Heart right ventricle (tissue), 16 donors: ENCODE measurements at regions not wholly inside any gene's neighbourhood (a gene's known extent, or its start where the extent isn't known, plus 50 kb on each side); places are given as distances from the start of the nearest gene placed in this dataset.

Experiments used
- ATAC-seq, 8 donors: fragments of 200-7000 bp; cut with Tn5 transposase; one replicate each; pipeline ENCODE4 v1.9.1; 2020; ENCODE audit warnings: mild to moderate bottlenecking in 8 of 8, moderate library complexity in 8 of 8, moderate number of reproducible peaks in 1 of 8
- DNase-seq, 2 donors: peaks; one replicate each; pipeline ENCODE4 v3.0.0-alpha.2; 2020
- H3K27ac ChIP-seq, 10 donors: fragments of 200-600 bp; sonication (generic) in 2 of 10; one replicate each; pipeline versions ENCODE4 v1.5.0 to v1.8.0; 2020 to 2022; ENCODE audit warnings: mild to moderate bottlenecking in 3 of 10
- H3K27me3 ChIP-seq, 7 donors: fragments of 200-600 bp; one replicate each; pipeline ENCODE4 v1.8.0; 2021 to 2022; ENCODE audit warnings: mild to moderate bottlenecking in 2 of 7
- H3K36me3 ChIP-seq, 9 donors: fragments of 200-600 bp; sonication (generic) in 1 of 9; one replicate each; pipeline versions ENCODE4 v1.5.0 to v1.8.0; 2020 to 2022; ENCODE audit warnings: mild to moderate bottlenecking in 2 of 9
- H3K4me1 ChIP-seq, 9 donors: fragments of 200-600 bp; sonication (generic) in 1 of 9; one replicate each; pipeline versions ENCODE4 v1.5.0 to v1.8.0; 2020 to 2022; ENCODE audit warnings: mild to moderate bottlenecking in 4 of 9
- H3K4me3 ChIP-seq, 10 donors: fragments of 200-600 bp; sonication (generic) in 2 of 10; one replicate each; pipeline versions ENCODE4 v1.5.0 to v1.8.0; 2020 to 2022; ENCODE audit warnings: mild to moderate bottlenecking in 7 of 10, moderate library complexity in 2 of 10
- H3K9me3 ChIP-seq, 11 donors: fragments of 200-600 bp in 10 of 11; sonication (generic) in 2 of 11; one replicate each; pipeline versions ENCODE4 v1.5.0 to v1.8.0; 2013 to 2022; ENCODE audit warnings: mild to moderate bottlenecking in 2 of 11, control low read depth in 1 of 11, moderate library complexity in 1 of 11
- CTCF ChIP-seq, 9 donors: fragments of 200-600 bp; sonication (generic) in 2 of 9; IDR thresholded peaks; one replicate each; pipeline versions ENCODE4 v1.5.0 to v1.8.0; 2021 to 2022; ENCODE audit warnings: antibody characterized with exemption in 9 of 9, mild to moderate bottlenecking in 5 of 9, moderate library complexity in 1 of 9
- WGBS, 2 donors: extraction: QIAGEN DNeasy Blood & Tissue Kit; methylation state at CpG; one replicate each; pipeline ENCODE4 v1.1.7; 2013; ENCODE audit warnings: inconsistent platforms in 1 of 2; 5-methylcytosine and 5-hydroxymethylcytosine counted together
- intact Hi-C, 10 donors: fragments of 100-400 bp; cut with DNase I; formaldehyde crosslinking; loops; one replicate each; pipeline versions ENCODE4 v1.11.1 to v1.14.2; 2022
- donor health status: Arrhythmogenic right ventricular cardiomyopathy.
- donor health status: ischemic (EF 13 %, LVEDD 7.1; RV severe dilation, severe dysfunction).
- donor health status: healthy with polysubstance abuse.
- donor health status: DM: no; HTN: yes; CAD: no.
- donor health status: DM: no; HTN: no; CAD: no.
- donor health status: ischemic (EF 25% LVEDD 6.9; RV normal size, moderate dysfunction).
- donor health status: ischemic (EF 25% LVEDD 5.7; RV mildly dilated, moderate dysfunction).
- donor health status: healthy.
- donor health status: DM: yes; HTN: yes; CAD: no.
- donor health status: Ischemic cardiomyopathy.
- donor health status: ischemic (EF 35%, LVEDD 5.7; RV mildly dilated, moderate dysfunction).
- donor health status: nonischemic (EF 11% LVEDD 7.7; RV severe dilation, severe dysfunction).
- donor health status: DM: yes; HTN: yes; CAD: no.
- donor health status: PGD.
- donor health status: ischemic (EF 29% LVEDD 5.4; RV normal size, mild dysfunction).
- donor health status: nonischemic (EF 23%, LVEDD 6.1; RV moderate dilation, normal function).

- no peak overlapping the region for H3K4me3 ChIP-seq
- H3K27me3 ChIP-seq = no peaks in the 10 kb centered on the region
- DNase-seq = no peak
- no peak for ATAC-seq
- H3K9me3 ChIP-seq = peaks cover 0 to 14% (median 0%) of the 10 kb centered on the region in 11 donors
- H3K36me3 ChIP-seq = no peaks in the 10 kb centered on the region
- H3K27ac ChIP-seq = no peak overlapping the region
- peaks cover 0 to 16% (median 0%) of the 10 kb centered on the region in 9 donors for H3K4me1 ChIP-seq
- no peak for TF ChIP-seq CTCF (IDR thresholded peaks at IDR 0.05)
- intact Hi-C loops = no loop called here
- WGBS, 2 donors = 86 to 87% methylated on average over 2 of the region's 2 CpGs
Observed at GRCh38 chr1:58353168-58353567, 193.4 kb downstream of the OMA1 start.

- no peak for ATAC-seq
- Histone ChIP-seq H3K4me3 (no peak overlapping the region), H3K27me3 (no peaks in the 10 kb centered on the region), H3K27ac (no peak overlapping the region), H3K9me3 (peaks cover 0 to 14% (median 0%) of the 10 kb centered on the region in 11 donors), H3K36me3 (no peaks in the 10 kb centered on the region), H3K4me1 (peaks cover 0 to 16% (median 0%) of the 10 kb centered on the region in 9 donors)
- TF ChIP-seq CTCF (IDR thresholded peaks at IDR 0.05) = no peak
- no peak for DNase-seq
- intact Hi-C loops = no loop called here
- whole genome bisulfite sequencing, 2 donors = 93 to 94% methylated on average over 6 of the region's 6 CpGs
Observed at GRCh38 chr1:58352476-58353092, 193.9 kb downstream of the OMA1 start.

- Histone ChIP-seq H3K4me1 (no peaks in the 10 kb centered on the region), H3K4me3 (no peak overlapping the region), H3K36me3 (no peaks in the 10 kb centered on the region), H3K27me3 (no peaks in the 10 kb centered on the region), H3K27ac (no peak overlapping the region), H3K9me3 (peaks cover 0 to 9% (median 0%) of the 10 kb centered on the region in 11 donors)
- DNase-seq = no peak
- no peak for TF ChIP-seq CTCF (IDR thresholded peaks at IDR 0.05)
- 56 to 66% methylated on average over 7 of the region's 7 CpGs for WGBS, 2 donors
- no peak for ATAC-seq
- intact Hi-C loops = no loop called here
Observed at GRCh38 chr1:58346036-58346355, 200.5 kb downstream of the OMA1 start.

- ATAC-seq (no peak), DNase-seq (no peak)
- intact Hi-C loops = no loop called here
- Histone ChIP-seq H3K27ac (no peak overlapping the region), H3K9me3 (peaks cover 0 to 3% (median 0%) of the 10 kb centered on the region in 11 donors), H3K4me1 (no peaks in the 10 kb centered on the region), H3K4me3 (no peak overlapping the region), H3K27me3 (no peaks in the 10 kb centered on the region), H3K36me3 (no peaks in the 10 kb centered on the region)
- 70 to 75% methylated on average over 5 of the region's 5 CpGs for WGBS, 2 donors
- no peak for TF ChIP-seq CTCF (IDR thresholded peaks at IDR 0.05)
Observed at GRCh38 chr1:58345215-58346035, 201.1 kb downstream of the OMA1 start.
